ENCODE measurements at regions not wholly inside any gene's neighbourhood (a gene's known extent, or its start where the extent isn't known, plus 50 kb on each side); places are given as distances from the start of the nearest gene placed in this dataset.

- ChIA-PET POLR2A (ENCODE audit: partially characterized antibody) (no interaction called here), CTCF (ENCODE audit: partially characterized antibody) (no interaction called here)
- intact Hi-C loops (cut with micrococcal nuclease), result no loop called here
- Histone ChIP-seq H3K36me3 (ENCODE audit: insufficient read depth, low read length) (no peaks in the 10 kb centered on the region), H3K27ac (ENCODE audit: low read depth, low read length) (no peak overlapping the region), H3K4me1 (ENCODE audit: insufficient read depth, low read length) (no peaks in the 10 kb centered on the region), H3K27me3 (ENCODE audit: insufficient read depth, low read length) (no peaks in the 10 kb centered on the region), H3K4me3 (ENCODE audit: low read length in 2 of 2) (no peak overlapping the region), H3K9me3 (ENCODE audit: control insufficient read depth in 1 of 2, low read length in 2 of 2) (no peaks in the 10 kb centered on the region)
- peaks cover 0 to 10% of the 10 kb centered on the region in 2 donors for H3K27me3 Mint-ChIP-seq
- peaks cover 0 to 12% (median 5%) of the 10 kb centered on the region in 8 donors for H3K9me3 Mint-ChIP-seq
- DNase-seq, result no peak
- H3K4me1 Mint-ChIP-seq, result peaks cover 0 to 5% (median 3%) of the 10 kb centered on the region in 4 donors
- no peak overlapping the region for H3K27ac Mint-ChIP-seq
- no peak overlapping the region for H3K4me3 Mint-ChIP-seq
- no peaks in the 10 kb centered on the region for H3K36me3 Mint-ChIP-seq
Observed at GRCh38 chr2:36058953-36059352, 296.6 kb upstream of the CRIM1 start.

DNA sequence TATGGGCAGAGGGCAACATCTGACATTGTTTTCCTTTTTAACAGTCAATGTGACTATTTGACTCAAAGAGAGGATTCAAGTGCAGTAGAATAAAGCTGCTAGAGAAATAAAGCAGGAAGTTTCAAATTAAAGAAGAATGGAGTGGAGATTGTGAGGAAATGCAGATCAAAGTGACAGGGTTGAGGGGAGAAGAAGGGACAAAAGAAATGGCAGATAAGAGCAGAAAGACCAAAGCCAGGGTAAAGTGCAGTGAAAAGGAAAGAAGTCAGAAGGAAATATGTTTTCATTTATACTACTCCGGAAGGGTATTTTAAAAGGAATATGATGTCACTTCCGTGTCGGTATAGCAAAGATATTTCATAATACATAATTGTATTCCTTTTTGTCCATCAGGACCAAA, 297.5 kb upstream of the CRIM1 start:
- ChIA-PET POLR2A (ENCODE audit: partially characterized antibody) (no interaction called here), CTCF (ENCODE audit: partially characterized antibody) (no interaction called here)
- no peak overlapping the region for H3K27ac ChIP-seq (ENCODE audit: low read depth, low read length)
- no peaks in the 10 kb centered on the region for H3K9me3 ChIP-seq (ENCODE audit: control insufficient read depth in 1 of 2, low read length in 2 of 2)
- DNase-seq, result no peak
- Mint-ChIP-seq H3K4me3 (peak overlapping the region in 2 of 8 donors; percentile 33 to 61), H3K27ac (no peak overlapping the region), H3K4me1 (peaks cover 0 to 5% (median 3%) of the 10 kb centered on the region in 4 donors), H3K27me3 (peaks cover 0 to 10% of the 10 kb centered on the region in 2 donors), H3K36me3 (no peaks in the 10 kb centered on the region), H3K9me3 (peaks cover 0 to 7% (median 1%) of the 10 kb centered on the region in 8 donors)
- no peaks in the 10 kb centered on the region for H3K4me1 ChIP-seq (ENCODE audit: insufficient read depth, low read length)
- no peak overlapping the region for H3K4me3 ChIP-seq (ENCODE audit: low read length in 2 of 2)
- no peaks in the 10 kb centered on the region for H3K27me3 ChIP-seq (ENCODE audit: insufficient read depth, low read length)
- no peaks in the 10 kb centered on the region for H3K36me3 ChIP-seq (ENCODE audit: insufficient read depth, low read length)
- intact Hi-C loops (cut with micrococcal nuclease), result no loop called here

GRCh38 chr2:36052819-36053218, 302.8 kb upstream of the CRIM1 start:
- Histone ChIP-seq H3K36me3 (ENCODE audit: insufficient read depth, low read length) (no peaks in the 10 kb centered on the region), H3K9me3 (ENCODE audit: control insufficient read depth in 1 of 2, low read length in 2 of 2) (no peaks in the 10 kb centered on the region), H3K27ac (ENCODE audit: low read depth, low read length) (no peak overlapping the region), H3K4me1 (ENCODE audit: insufficient read depth, low read length) (no peaks in the 10 kb centered on the region), H3K27me3 (ENCODE audit: insufficient read depth, low read length) (no peaks in the 10 kb centered on the region), H3K4me3 (ENCODE audit: low read length in 2 of 2) (no peak overlapping the region)
- Mint-ChIP-seq H3K36me3 (no peaks in the 10 kb centered on the region), H3K27me3 (no peaks in the 10 kb centered on the region), H3K4me3 (no peak overlapping the region), H3K27ac (no peak overlapping the region), H3K9me3 (peaks cover 0 to 11% (median 0%) of the 10 kb centered on the region in 8 donors), H3K4me1 (peaks cover 0 to under 1% (median 0%) of the 10 kb centered on the region in 4 donors)
- POLR2A ChIA-PET (ENCODE audit: partially characterized antibody), result no interaction called here
- intact Hi-C loops (cut with micrococcal nuclease), result no loop called here
- no peak for DNase-seq
- CTCF ChIA-PET (ENCODE audit: partially characterized antibody), result no interaction called here

DNA sequence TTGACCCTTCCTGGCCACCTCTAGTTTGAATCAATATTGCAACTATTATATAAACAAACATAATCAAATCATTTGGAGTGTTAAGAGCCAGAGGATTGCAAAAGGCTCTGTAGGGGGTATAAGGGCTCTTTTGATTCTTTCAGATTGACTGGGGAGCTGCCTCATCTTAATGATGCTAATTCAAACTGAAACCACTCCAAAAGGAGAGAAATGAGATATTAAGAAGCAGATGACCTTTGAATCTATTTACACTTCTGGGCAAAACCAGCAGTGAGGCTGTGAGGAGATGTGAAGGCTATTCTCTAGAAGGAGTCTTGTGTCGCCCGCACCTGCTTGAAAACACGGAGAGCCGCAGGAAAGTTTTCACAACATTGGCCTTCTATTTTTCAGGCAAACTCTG, 311.2 kb upstream of the CRIM1 start:
- Histone ChIP-seq H3K36me3 (ENCODE audit: insufficient read depth, low read length) (no peaks in the 10 kb centered on the region), H3K9me3 (ENCODE audit: control insufficient read depth in 1 of 2, low read length in 2 of 2) (no peaks in the 10 kb centered on the region), H3K4me1 (ENCODE audit: insufficient read depth, low read length) (no peaks in the 10 kb centered on the region), H3K4me3 (ENCODE audit: low read length in 2 of 2) (no peak overlapping the region), H3K27ac (ENCODE audit: low read depth, low read length) (no peak overlapping the region), H3K27me3 (ENCODE audit: insufficient read depth, low read length) (no peaks in the 10 kb centered on the region)
- no peaks in the 10 kb centered on the region for H3K4me1 Mint-ChIP-seq
- no peak for DNase-seq
- intact Hi-C loops (cut with micrococcal nuclease), result no loop called here
- POLR2A ChIA-PET (ENCODE audit: partially characterized antibody), result no interaction called here
- H3K27ac Mint-ChIP-seq, result no peak overlapping the region
- peaks cover 6 to 7% of the 10 kb centered on the region in 2 donors for H3K27me3 Mint-ChIP-seq
- H3K4me3 Mint-ChIP-seq, result no peak overlapping the region
- CTCF ChIA-PET (ENCODE audit: partially characterized antibody), result no interaction called here
- no peaks in the 10 kb centered on the region for H3K36me3 Mint-ChIP-seq
- H3K9me3 Mint-ChIP-seq, result peaks cover 0 to 7% (median 0%) of the 10 kb centered on the region in 8 donors

GRCh38 chr2:36035137-36035536, 320.4 kb upstream of the CRIM1 start:
- no peak overlapping the region for H3K4me3 Mint-ChIP-seq
- no peak overlapping the region for H3K4me3 ChIP-seq (ENCODE audit: low read length in 2 of 2)
- H3K27me3 Mint-ChIP-seq, result peaks cover 0 to 6% of the 10 kb centered on the region in 2 donors
- no peaks in the 10 kb centered on the region for H3K9me3 ChIP-seq (ENCODE audit: control insufficient read depth in 1 of 2, low read length in 2 of 2)
- ChIA-PET POLR2A (ENCODE audit: partially characterized antibody) (no interaction called here), CTCF (ENCODE audit: partially characterized antibody) (no interaction called here)
- H3K9me3 Mint-ChIP-seq, result peaks cover 0 to 6% (median 0%) of the 10 kb centered on the region in 8 donors
- intact Hi-C loops (cut with micrococcal nuclease), result no loop called here
- H3K4me1 Mint-ChIP-seq, result peaks cover 0 to 4% (median 1%) of the 10 kb centered on the region in 4 donors
- H3K36me3 Mint-ChIP-seq, result no peaks in the 10 kb centered on the region
- no peak overlapping the region for H3K27ac ChIP-seq (ENCODE audit: low read depth, low read length)
- H3K27ac Mint-ChIP-seq, result no peak overlapping the region
- DNase-seq, result no peak
- no peaks in the 10 kb centered on the region for H3K36me3 ChIP-seq (ENCODE audit: insufficient read depth, low read length)
- no peaks in the 10 kb centered on the region for H3K4me1 ChIP-seq (ENCODE audit: insufficient read depth, low read length)
- H3K27me3 ChIP-seq (ENCODE audit: insufficient read depth, low read length), result no peaks in the 10 kb centered on the region

GRCh38 chr2:36032046-36032445, 323.5 kb upstream of the CRIM1 start:
- Histone ChIP-seq H3K27me3 (ENCODE audit: insufficient read depth, low read length) (no peaks in the 10 kb centered on the region), H3K4me1 (ENCODE audit: insufficient read depth, low read length) (no peaks in the 10 kb centered on the region), H3K27ac (ENCODE audit: low read depth, low read length) (no peak overlapping the region), H3K4me3 (ENCODE audit: low read length in 2 of 2) (no peak overlapping the region), H3K9me3 (ENCODE audit: control insufficient read depth in 1 of 2, low read length in 2 of 2) (no peaks in the 10 kb centered on the region), H3K36me3 (ENCODE audit: insufficient read depth, low read length) (no peaks in the 10 kb centered on the region)
- Mint-ChIP-seq H3K4me3 (no peak overlapping the region), H3K27ac (no peak overlapping the region), H3K9me3 (peaks cover 0 to 6% (median 0%) of the 10 kb centered on the region in 8 donors), H3K4me1 (peaks cover 0 to 4% (median 1%) of the 10 kb centered on the region in 4 donors), H3K27me3 (peaks cover 0 to 6% of the 10 kb centered on the region in 2 donors), H3K36me3 (no peaks in the 10 kb centered on the region)
- DNase-seq, result no peak
- ChIA-PET POLR2A (ENCODE audit: partially characterized antibody) (no interaction called here), CTCF (ENCODE audit: partially characterized antibody) (interaction anchor here (0.6 kb wide), 1 partner anchor 9 kb away, joined by 3 read pairs; no protein-coding TSS in a partner anchor)
- intact Hi-C loops (cut with micrococcal nuclease), result no loop called here

- Mint-ChIP-seq H3K27ac (no peak overlapping the region), H3K9me3 (peaks cover 0 to 2% (median 0%) of the 10 kb centered on the region in 8 donors), H3K4me1 (peaks cover 0 to 4% (median 1%) of the 10 kb centered on the region in 4 donors), H3K27me3 (peaks cover 0 to 5% of the 10 kb centered on the region in 2 donors), H3K4me3 (no peak overlapping the region), H3K36me3 (no peaks in the 10 kb centered on the region)
- intact Hi-C loops (cut with micrococcal nuclease), result no loop called here
- no peaks in the 10 kb centered on the region for H3K9me3 ChIP-seq (ENCODE audit: control insufficient read depth in 1 of 2, low read length in 2 of 2)
- ChIA-PET CTCF (ENCODE audit: partially characterized antibody) (interaction anchor here (0.6 kb wide), 1 partner anchor 8 kb away, joined by 3 read pairs; no protein-coding TSS in a partner anchor), POLR2A (ENCODE audit: partially characterized antibody) (no interaction called here)
- no peak for DNase-seq
- no peak overlapping the region for H3K27ac ChIP-seq (ENCODE audit: low read depth, low read length)
- no peaks in the 10 kb centered on the region for H3K27me3 ChIP-seq (ENCODE audit: insufficient read depth, low read length)
- H3K4me1 ChIP-seq (ENCODE audit: insufficient read depth, low read length), result no peaks in the 10 kb centered on the region
- H3K4me3 ChIP-seq (ENCODE audit: low read length in 2 of 2), result no peak overlapping the region
- no peaks in the 10 kb centered on the region for H3K36me3 ChIP-seq (ENCODE audit: insufficient read depth, low read length)
Observed at GRCh38 chr2:36031471-36031870, 324.1 kb upstream of the CRIM1 start.

DNA sequence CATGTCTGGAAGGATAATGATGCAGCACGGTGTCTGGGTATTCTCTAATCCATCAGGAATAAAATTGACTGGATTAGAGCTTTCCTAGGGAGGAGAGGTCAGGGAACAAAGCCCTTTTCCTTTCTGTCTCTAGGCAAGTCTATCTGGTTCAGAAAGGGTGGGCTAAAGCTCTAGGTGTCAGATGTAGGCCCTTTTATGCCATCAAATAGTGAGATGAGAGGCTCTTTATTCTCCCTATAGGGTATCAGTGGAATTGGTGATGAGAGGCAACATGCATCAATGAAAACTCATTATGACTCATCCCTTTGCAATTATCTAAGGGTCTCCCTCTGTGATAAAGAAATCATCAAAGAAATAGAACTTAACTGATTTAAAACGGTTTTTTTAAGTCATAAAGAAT, 328.0 kb upstream of the CRIM1 start:
- H3K27ac ChIP-seq (ENCODE audit: low read depth, low read length), result no peak overlapping the region
- no peaks in the 10 kb centered on the region for H3K9me3 ChIP-seq (ENCODE audit: control insufficient read depth in 1 of 2, low read length in 2 of 2)
- intact Hi-C loops (cut with micrococcal nuclease), result no loop called here
- Mint-ChIP-seq H3K4me1 (peaks cover 0 to 4% (median 1%) of the 10 kb centered on the region in 4 donors), H3K27ac (no peak overlapping the region), H3K36me3 (no peaks in the 10 kb centered on the region), H3K4me3 (no peak overlapping the region), H3K9me3 (no peaks in the 10 kb centered on the region), H3K27me3 (no peaks in the 10 kb centered on the region)
- CTCF ChIA-PET (ENCODE audit: partially characterized antibody), result no interaction called here
- no peaks in the 10 kb centered on the region for H3K27me3 ChIP-seq (ENCODE audit: insufficient read depth, low read length)
- H3K36me3 ChIP-seq (ENCODE audit: insufficient read depth, low read length), result no peaks in the 10 kb centered on the region
- no peak for DNase-seq
- H3K4me3 ChIP-seq (ENCODE audit: low read length in 2 of 2), result no peak overlapping the region
- POLR2A ChIA-PET (ENCODE audit: partially characterized antibody), result no interaction called here
- no peaks in the 10 kb centered on the region for H3K4me1 ChIP-seq (ENCODE audit: insufficient read depth, low read length)

Data from CD4-positive, alpha-beta memory T cell (primary cell).